H9 (cell line): ENCODE measurements at regions not wholly inside any gene's neighbourhood (a gene's known extent, or its start where the extent isn't known, plus 50 kb on each side); places are given as distances from the start of the nearest gene placed in this dataset.

Experiments used
- DNase-seq: peaks from one replicate; pipeline ENCODE4 v3.0.0-alpha.2; 2017
- H2AFZ ChIP-seq: one replicate; pipeline ENCODE4 v1.6.1; 2013; ENCODE audit warnings: mild to moderate bottlenecking, low read length, control low read depth, moderate library complexity
- H2AK5ac ChIP-seq: 2 replicates; pipeline ENCODE4 v1.6.1; 2013; ENCODE audit warnings: low read length, control low read depth, mixed read lengths; ENCODE audit not compliant: insufficient read length
- H2BK120ac ChIP-seq: one replicate; pipeline ENCODE4 v1.6.1; 2013; ENCODE audit warnings: low read depth, mild to moderate bottlenecking, low read length, control low read depth, inconsistent platforms; ENCODE audit not compliant: poor library complexity, severe bottlenecking
- H2BK12ac ChIP-seq: 2 replicates; pipeline ENCODE4 v1.6.1; 2013; ENCODE audit warnings: low read length, control low read depth, mixed read lengths, low read depth; ENCODE audit not compliant: insufficient read length
- H2BK15ac ChIP-seq: 2 replicates; pipeline ENCODE4 v1.6.1; 2013; ENCODE audit warnings: low read depth, low read length, control low read depth
- H2BK20ac ChIP-seq: one replicate; pipeline ENCODE4 v1.6.1; 2013; ENCODE audit warnings: low read depth, mild to moderate bottlenecking, low read length, control low read depth, inconsistent platforms; ENCODE audit not compliant: poor library complexity, severe bottlenecking
- H2BK5ac ChIP-seq: 2 replicates; pipeline ENCODE4 v1.6.1; 2013; ENCODE audit warnings: low read length, control low read depth, mixed read lengths; ENCODE audit not compliant: insufficient read length
- H3K14ac ChIP-seq: 2 replicates; pipeline ENCODE4 v1.6.1; 2013; ENCODE audit warnings: low read length, control low read depth; ENCODE audit not compliant: insufficient read depth
- H3K18ac ChIP-seq: 2 replicates; pipeline ENCODE4 v1.6.1; 2013; ENCODE audit warnings: low read depth, mild to moderate bottlenecking, mixed read lengths, low read length, control low read depth; ENCODE audit not compliant: insufficient read length
- H3K23ac ChIP-seq: 2 replicates; pipeline ENCODE4 v1.6.1; 2013; ENCODE audit warnings: low read length, control low read depth, mixed read lengths, low read depth; ENCODE audit not compliant: insufficient read length
- H3K23me2 ChIP-seq: 2 replicates; pipeline ENCODE4 v1.6.1; 2013; ENCODE audit warnings: low read depth, mild to moderate bottlenecking, mixed read lengths, low read length, control low read depth; ENCODE audit not compliant: insufficient read length, poor library complexity, severe bottlenecking
- H3K27ac ChIP-seq: 2 replicates; pipeline ENCODE4 v1.5.1; 2013; ENCODE audit warnings: low read length, control low read depth, mixed read lengths, low read depth; ENCODE audit not compliant: insufficient read length
- H3K27me3 ChIP-seq: 2 replicates; pipeline ENCODE4 v1.6.1; 2013; ENCODE audit warnings: low read length, control low read depth, inconsistent platforms; ENCODE audit not compliant: insufficient read depth
- H3K4ac ChIP-seq: 2 replicates; pipeline ENCODE4 v1.6.1; 2013; ENCODE audit warnings: low read depth, mild to moderate bottlenecking, control low read depth, inconsistent platforms, low read length, moderate library complexity
- H3K4me1 ChIP-seq: 2 replicates; pipeline ENCODE4 v1.6.1; 2013; ENCODE audit warnings: low read length, control low read depth, inconsistent platforms; ENCODE audit not compliant: insufficient read depth
- H3K4me2 ChIP-seq: 2 replicates; pipeline ENCODE4 v1.6.1; 2013; ENCODE audit warnings: low read length, control low read depth, mixed read lengths; ENCODE audit not compliant: insufficient read length, insufficient read depth
- H3K56ac ChIP-seq: 2 replicates; pipeline ENCODE4 v1.6.1; 2013; ENCODE audit warnings: low read depth, mild to moderate bottlenecking, mixed read lengths, low read length, control low read depth; ENCODE audit not compliant: insufficient read length
- H3K79me1 ChIP-seq: 2 replicates; pipeline ENCODE4 v1.6.1; 2013; ENCODE audit warnings: low read depth, mild to moderate bottlenecking, moderate library complexity, low read length, control low read depth, inconsistent platforms; ENCODE audit not compliant: insufficient read depth, poor library complexity, severe bottlenecking
- H3K79me2 ChIP-seq: 2 replicates; pipeline ENCODE4 v1.6.1; 2013; ENCODE audit warnings: low read length, control low read depth, inconsistent platforms; ENCODE audit not compliant: insufficient read depth
- H3K9ac ChIP-seq: 2 replicates; pipeline ENCODE4 v1.6.1; 2013; ENCODE audit warnings: low read length, control low read depth, mixed read lengths; ENCODE audit not compliant: insufficient read length; ENCODE audit errors: extremely low read depth
- H3K9me3 ChIP-seq: one replicate; pipeline ENCODE4 v1.6.1; 2013; ENCODE audit warnings: low read depth, low read length, inconsistent platforms; ENCODE audit not compliant: control insufficient read depth
- H3T11ph ChIP-seq: one replicate; pipeline ENCODE4 v1.6.1; 2013; ENCODE audit warnings: mild to moderate bottlenecking, low read length, control low read depth, inconsistent platforms
- H4K20me1 ChIP-seq: one replicate; pipeline ENCODE4 v1.6.1; 2013; ENCODE audit not compliant: control insufficient read depth, insufficient read length, insufficient read depth
- H4K5ac ChIP-seq: 2 replicates; pipeline ENCODE4 v1.6.1; 2013; ENCODE audit warnings: low read depth, mild to moderate bottlenecking, mixed read lengths, low read length, control low read depth; ENCODE audit not compliant: insufficient read length
- H4K8ac ChIP-seq: replicated peaks from 2 replicates; pipeline ENCODE4 v1.6.1; 2013; ENCODE audit warnings: low read length, control low read depth, mixed read lengths, low read depth; ENCODE audit not compliant: insufficient read length
- H4K91ac ChIP-seq: 2 replicates; pipeline ENCODE4 v1.6.1; 2013; ENCODE audit warnings: low read depth, mild to moderate bottlenecking, moderate library complexity, mixed read lengths, low read length, control low read depth; ENCODE audit not compliant: insufficient read length
- H3K27ac Mint-ChIP-seq, 3 experiments: 2 replicates in 2 of 3; 3 replicates in 1 of 3; pipeline ENCODE4 v1.8.0; 2020 to 2021; ENCODE audit warnings: mixed read lengths in 3 of 3, mild to moderate bottlenecking in 1 of 3, moderate library complexity in 1 of 3
- H3K27me3 Mint-ChIP-seq: 2 replicates; pipeline ENCODE4 v1.8.0; 2021; ENCODE audit warnings: low read depth, mild to moderate bottlenecking, moderate library complexity, mixed read lengths
- H3K36me3 Mint-ChIP-seq, 3 experiments: 2 replicates in 2 of 3; 3 replicates in 1 of 3; pipeline ENCODE4 v1.8.0; 2020 to 2021; ENCODE audit warnings: low read depth in 3 of 3, mixed read lengths in 3 of 3; ENCODE audit not compliant: insufficient read depth in 1 of 3
- H3K4me1 Mint-ChIP-seq, 2 experiments: 2 replicates each; pipeline ENCODE4 v1.8.0; 2020; ENCODE audit warnings: mixed read lengths in 2 of 2
- H3K4me3 Mint-ChIP-seq, 2 experiments: 2 replicates in 1 of 2; 3 replicates in 1 of 2; pipeline ENCODE4 v1.8.0; 2020 to 2021; ENCODE audit warnings: mild to moderate bottlenecking in 2 of 2, mixed read lengths in 2 of 2, moderate library complexity in 1 of 2
- H3K9me3 Mint-ChIP-seq, 2 experiments: 2 replicates in 1 of 2; 3 replicates in 1 of 2; pipeline ENCODE4 v1.8.0; 2020; ENCODE audit warnings: mild to moderate bottlenecking in 2 of 2, mixed read lengths in 2 of 2, moderate library complexity in 1 of 2
- CTCF ChIP-seq: fragments of 200-600 bp; sonication (generic); conservative IDR thresholded peaks from 3 replicates; pipeline ENCODE4 v1.8.0; 2021; ENCODE audit warnings: antibody characterized with exemption, mild to moderate bottlenecking
- WGBS: extraction: QIAGEN DNeasy Blood & Tissue Kit; methylation state at CpG from one replicate; pipeline ENCODE4 v1.1.7; 2013; ENCODE audit warnings: missing lambda C conversion rate, low lambda C conversion rate, mixed read lengths; ENCODE audit not compliant: insufficient read length; ENCODE audit errors: extremely low coverage; 5-methylcytosine and 5-hydroxymethylcytosine counted together

- WGBS: no CpG with 5 or more reads among the region's 3 CpGs
- no peaks in the 10 kb centered on the region for H3K9me3 Mint-ChIP-seq
- H3K4ac ChIP-seq: no peak overlapping the region
Observed at GRCh38 chr18:43877616-43878321, 600.5 kb upstream of the SYT4 start.

More at GRCh38 chr18:43877616-43878321, 600.5 kb upstream of the SYT4 start:
- Histone ChIP-seq H3K27ac (no peak overlapping the region), H3K23me2 (no peaks in the 10 kb centered on the region), H3K4me2 (no peak overlapping the region), H3K4me1 (no peaks in the 10 kb centered on the region), H2AK5ac (no peak overlapping the region), H2BK120ac (no peak overlapping the region), H4K5ac (no peak overlapping the region), H3K79me2 (no peaks in the 10 kb centered on the region), H3K79me1 (no peaks in the 10 kb centered on the region), H2BK15ac (no peak overlapping the region), H3K14ac (no peak overlapping the region), H2BK20ac (no peak overlapping the region), H2BK12ac (no peak overlapping the region), H3K18ac (no peak overlapping the region), H3T11ph (no peak overlapping the region), H4K8ac (no peak overlapping the region), H3K27me3 (no peaks in the 10 kb centered on the region), H2AFZ (no peak overlapping the region), H3K56ac (no peak overlapping the region), H4K91ac (no peak overlapping the region), H3K9ac (no peak overlapping the region), H2BK5ac (no peak overlapping the region), H3K23ac (no peak overlapping the region), H4K20me1 (no peaks in the 10 kb centered on the region), H3K9me3 (no peaks in the 10 kb centered on the region)
- no peak for TF ChIP-seq CTCF
- H3K4me3 Mint-ChIP-seq: no peak overlapping the region
- H3K27ac Mint-ChIP-seq: no peak overlapping the region
- DNase-seq: no peak
- no peaks in the 10 kb centered on the region for H3K36me3 Mint-ChIP-seq
- H3K4me1 Mint-ChIP-seq: peaks cover 11 to 13% of the 10 kb centered on the region in 2 experiments
- H3K27me3 Mint-ChIP-seq: no peaks in the 10 kb centered on the region
